NCI-H526 (cell line): ENCODE measurements at regions not wholly inside any gene's neighbourhood (a gene's known extent, or its start where the extent isn't known, plus 50 kb on each side); places are given as distances from the start of the nearest gene placed in this dataset.
"Not testable (repeated sequence)": the region's sequence is repeated elsewhere in the genome, so short reads cannot be mapped to it uniquely, and the experiment has no call there.

ENCODE experiments used
- DNase-seq, 2 experiments: peaks; one replicate each; lab custom pipeline; 2025; lab: John Stamatoyannopoulos, UW

DNA sequence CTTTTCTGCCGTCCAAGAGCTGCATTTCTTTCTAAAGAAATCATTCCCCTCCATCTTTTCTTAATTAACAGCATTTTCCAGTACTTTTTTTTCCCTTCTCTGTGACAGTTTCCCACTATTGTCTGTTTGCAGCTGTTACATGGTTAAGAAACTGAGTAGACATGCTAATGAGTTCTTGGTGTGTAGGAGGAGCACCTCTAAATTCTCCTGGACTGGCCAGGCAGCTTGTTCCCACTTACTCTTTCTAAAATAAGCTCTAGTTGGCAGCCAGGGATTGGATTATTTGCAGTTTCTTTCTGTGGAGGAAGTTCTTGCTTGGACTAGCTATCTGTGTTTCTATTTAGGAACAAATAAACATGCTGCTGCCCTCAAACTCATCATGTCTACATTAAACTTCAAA is 235.1 kb upstream of the GAP43 start:
- no peak for DNase-seq

GRCh38 chr3:115388811-115389210 is 234.5 kb upstream of the GAP43 start:
- no peak for DNase-seq

- no peak for DNase-seq
These were observed 226.5 kb upstream of the GAP43 start for GRCh38 chr3:115396801-115397200.

GRCh38 chr3:115397433-115397832 is 225.9 kb upstream of the GAP43 start:
- DNase-seq = peak; percentile 51 to 57

DNA sequence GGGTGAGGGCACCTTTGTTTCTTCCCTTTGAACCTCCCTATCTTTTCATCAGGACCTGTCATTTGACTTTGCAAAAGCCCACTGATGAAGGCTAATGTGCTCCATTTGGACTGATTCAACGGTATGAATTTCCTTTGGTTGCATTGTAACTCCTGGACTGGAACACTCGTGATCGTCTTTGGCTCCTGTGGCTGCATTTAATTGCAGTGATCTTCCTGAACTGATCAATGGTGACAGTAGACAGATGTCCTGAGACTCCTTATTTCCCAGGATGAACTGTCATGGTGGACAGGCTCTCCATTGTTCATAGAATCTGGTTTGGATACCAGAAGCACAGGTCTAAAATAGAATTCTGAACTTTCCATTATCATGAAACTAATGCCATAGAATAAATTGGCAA is 224.8 kb upstream of the GAP43 start:
- DNase-seq = no peak

- no peak for DNase-seq
These were observed 223.6 kb upstream of the GAP43 start for GRCh38 chr3:115399750-115400149.

- no peak for DNase-seq
These were observed 222.0 kb upstream of the GAP43 start for GRCh38 chr3:115401298-115401697.

DNA sequence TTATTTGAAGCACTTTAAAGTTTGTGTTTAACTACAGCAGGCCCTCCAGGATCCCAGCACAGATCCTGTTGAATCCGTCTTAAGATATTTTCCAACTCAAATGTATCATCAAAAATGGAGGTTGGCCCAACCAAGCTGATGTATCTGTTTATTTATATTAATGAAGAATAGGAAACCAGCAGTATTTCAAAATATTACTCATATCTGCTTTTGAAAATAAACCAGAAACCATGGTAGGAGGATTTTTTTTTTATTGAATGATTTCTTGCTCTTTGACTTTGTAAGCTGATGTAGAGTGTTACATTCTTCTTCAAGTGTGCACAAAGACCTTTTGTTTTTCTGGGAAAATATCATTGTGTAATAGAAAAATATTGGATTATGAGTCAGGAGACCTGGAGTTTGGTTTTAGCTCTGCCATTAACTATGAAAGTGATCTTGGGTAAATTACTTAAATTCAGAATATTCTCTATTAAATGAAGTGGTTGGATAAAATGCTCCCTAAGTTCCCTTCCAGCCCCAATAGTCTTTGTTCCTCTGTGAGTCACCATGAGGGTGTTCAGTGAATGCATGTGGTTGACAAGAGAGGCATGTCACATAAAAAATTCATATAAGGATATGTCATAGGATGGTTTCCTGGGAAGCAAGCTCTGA is 221.3 kb upstream of the GAP43 start:
- DNase-seq = no peak

- no peak for DNase-seq
These were observed 220.7 kb upstream of the GAP43 start for GRCh38 chr3:115402651-115403050.

DNA sequence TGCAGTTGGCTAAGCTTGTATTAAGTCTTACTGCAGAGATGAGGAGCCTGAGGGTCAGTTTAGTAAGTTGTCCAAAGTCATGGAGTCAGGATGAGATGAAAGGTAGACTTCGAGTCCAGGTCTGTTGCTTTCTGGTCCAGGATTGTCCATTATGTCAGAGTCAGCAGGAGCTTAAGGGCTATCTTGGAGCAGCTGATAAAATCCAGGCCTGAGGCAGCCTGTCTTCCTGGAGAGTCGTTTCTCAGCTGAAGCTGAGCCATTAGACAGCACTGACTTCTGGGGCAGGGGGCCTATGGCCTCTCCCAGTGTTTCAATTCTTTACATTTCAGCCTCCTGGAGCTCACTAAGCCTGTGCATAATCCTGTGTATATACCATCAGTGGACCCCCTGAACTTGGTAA is 219.5 kb upstream of the GAP43 start:
- no peak for DNase-seq

DNA sequence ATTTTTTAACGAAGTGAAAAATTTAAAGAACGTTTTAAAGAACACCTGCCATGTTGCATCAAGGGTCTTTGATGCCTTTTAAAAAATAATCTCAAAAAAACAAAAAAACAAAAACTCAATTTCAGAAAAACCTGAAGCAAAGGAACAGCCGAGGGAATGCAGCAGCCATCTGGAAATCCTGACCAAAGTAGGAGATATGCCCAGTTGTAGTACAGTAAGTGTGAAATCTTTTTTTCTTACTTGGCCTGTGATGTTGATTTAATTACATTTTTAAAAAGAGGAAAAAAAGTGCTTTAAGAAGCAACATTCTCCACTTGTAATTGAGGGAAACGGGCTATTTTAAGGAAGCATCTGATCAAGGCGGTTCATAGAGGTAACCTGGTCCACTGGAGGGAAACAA is 213.7 kb upstream of the GAP43 start:
- no peak for DNase-seq

- not testable (repeated sequence) for DNase-seq
These were observed 208.7 kb upstream of the GAP43 start for GRCh38 chr3:115414610-115415009.

GRCh38 chr3:115415246-115415996 is 207.9 kb upstream of the GAP43 start:
- no peak for DNase-seq

- no peak for DNase-seq
These were observed 204.7 kb upstream of the GAP43 start for GRCh38 chr3:115418583-115418982.

DNA sequence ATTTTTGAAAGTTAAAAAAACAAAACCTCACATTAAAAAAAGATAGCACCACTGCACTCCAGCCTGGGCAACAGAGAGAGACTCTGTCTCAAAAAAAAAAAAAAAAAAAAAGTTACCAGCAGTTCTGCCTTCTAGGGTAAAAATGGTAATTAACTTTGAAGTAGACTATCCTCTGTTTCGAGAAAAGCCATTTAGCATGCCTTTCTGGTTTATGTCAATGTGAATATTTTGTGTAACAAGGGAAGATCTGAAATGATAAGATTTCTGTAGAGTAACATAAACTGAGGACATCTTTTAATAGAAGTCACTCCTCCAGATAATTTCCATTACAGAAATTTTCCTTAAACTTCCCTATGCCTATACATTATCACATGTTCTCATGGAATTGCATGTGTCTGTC is 203.2 kb upstream of the GAP43 start:
- no peak for DNase-seq

- DNase-seq = no peak
These were observed 200.1 kb upstream of the GAP43 start for GRCh38 chr3:115423170-115423569.

GRCh38 chr3:115428841-115429240 is 194.5 kb upstream of the GAP43 start:
- DNase-seq = no peak

- peak in 1 of 2 experiments; percentile 44 for DNase-seq
These were observed 186.5 kb upstream of the GAP43 start for GRCh38 chr3:115436767-115437301.

- DNase-seq = no peak
These were observed 184.5 kb upstream of the GAP43 start for GRCh38 chr3:115438799-115439198.

GRCh38 chr3:115445559-115445958 is 177.8 kb upstream of the GAP43 start:
- DNase-seq = no peak

DNA sequence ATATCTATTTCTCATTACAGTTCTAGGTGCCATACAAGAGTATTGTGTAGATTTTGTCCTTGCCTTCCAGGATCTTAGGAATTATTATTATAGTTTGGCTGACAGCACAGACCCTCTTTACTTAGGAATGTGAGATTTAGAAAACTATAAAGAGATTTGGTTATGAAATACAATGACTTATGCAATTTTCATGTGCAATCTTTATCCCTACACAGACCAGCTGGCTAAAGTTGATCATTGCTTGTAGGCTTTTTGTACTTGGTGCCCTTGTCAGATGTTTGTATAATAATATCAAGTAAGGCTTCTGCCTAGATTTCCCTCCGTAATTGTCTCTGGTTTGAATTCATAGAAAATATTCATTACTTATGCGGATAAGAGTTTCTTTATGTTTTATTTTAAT is 174.5 kb upstream of the GAP43 start:
- DNase-seq = no peak

DNA sequence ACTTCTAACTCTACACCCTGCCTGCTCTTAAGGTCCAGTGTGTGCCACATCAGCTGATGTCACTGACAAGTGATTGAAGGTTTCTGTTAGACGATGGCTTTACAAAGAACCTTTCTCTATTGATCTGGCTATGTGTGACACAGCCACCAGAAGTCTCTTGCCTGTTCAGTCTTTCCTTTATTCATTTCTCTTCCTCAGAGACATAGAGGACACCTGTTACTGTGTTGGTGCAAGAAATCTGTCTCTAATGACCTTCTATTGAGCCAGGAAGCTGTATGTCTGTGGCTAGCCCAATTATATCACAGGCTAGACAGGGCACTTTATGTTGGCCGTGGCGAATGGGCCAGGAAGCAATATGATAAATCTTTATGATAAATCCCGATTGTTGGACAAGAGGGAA is 173.3 kb upstream of the GAP43 start:
- no peak for DNase-seq

DNA sequence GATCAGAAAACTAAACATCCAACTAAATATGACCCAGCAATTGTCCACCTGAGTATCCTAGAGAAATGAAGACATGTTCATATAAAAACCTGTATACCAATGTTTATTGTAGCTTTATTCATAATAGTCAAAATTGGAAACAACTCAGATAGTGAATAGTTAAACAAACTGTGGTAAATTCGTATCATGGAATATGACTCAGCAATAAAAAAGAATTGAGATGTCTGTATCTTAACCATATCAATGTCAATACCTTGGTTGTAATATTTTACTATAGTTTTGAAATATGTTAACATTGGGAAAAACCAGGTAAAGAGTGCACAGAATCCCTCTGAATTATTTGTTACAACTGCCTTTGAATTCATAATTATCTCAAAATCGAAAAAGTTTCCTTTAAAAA is 159.3 kb upstream of the GAP43 start:
- DNase-seq = no peak

DNA sequence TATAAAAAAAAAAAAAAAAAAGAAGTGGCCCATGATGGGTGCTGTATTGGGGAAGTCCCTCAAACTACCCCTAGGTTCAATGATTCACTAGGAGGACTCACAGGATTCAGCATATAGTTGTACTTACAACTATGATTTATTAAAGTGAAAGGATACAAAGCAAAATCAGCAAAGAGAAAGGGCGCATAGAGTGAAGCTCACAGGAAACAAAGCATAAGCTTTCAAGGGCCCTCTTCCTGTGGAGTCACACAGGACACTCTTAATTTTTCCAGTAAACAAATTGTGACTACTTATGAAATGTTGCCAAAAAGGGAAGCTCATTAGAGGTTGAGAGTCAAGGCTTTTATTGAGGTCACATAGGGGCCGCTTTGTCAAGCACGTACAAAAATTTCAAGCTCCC is 153.7 kb upstream of the GAP43 start:
- no peak for DNase-seq
